HG03060 (cell line): ENCODE measurements at regions not wholly inside any gene's neighbourhood (a gene's known extent, or its start where the extent isn't known, plus 50 kb on each side); places are given as distances from the start of the nearest gene placed in this dataset.

Source experiments
- ATAC-seq: cut with Tn5 transposase; IDR thresholded peaks from one replicate; pipeline ENCODE4 v1.9.1; 2021; ENCODE audit warnings: low read depth, moderate number of reproducible peaks; ENCODE audit not compliant: unreplicated experiment

GRCh38 chr13:110826101-110826500 lies 88.8 kb downstream of the ANKRD10 start:
- ATAC-seq, result no peak

GRCh38 chr13:110826861-110827672 lies 87.8 kb downstream of the ANKRD10 start:
- no peak for ATAC-seq
